Brain microvascular endothelial cell (primary cell): ENCODE measurements at regions not wholly inside any gene's neighbourhood (a gene's known extent, or its start where the extent isn't known, plus 50 kb on each side); places are given as distances from the start of the nearest gene placed in this dataset.

Experiments
- DNase-seq: peaks from one replicate; pipeline ENCODE4 v3.0.0-alpha.2; 2020
- H3K27ac ChIP-seq: fragments of 250-450 bp; sonication (Bioruptor Pico); 2 replicates; pipeline ENCODE4 v1.5.1; 2020; ENCODE audit warnings: mild to moderate bottlenecking, moderate library complexity
- H3K27me3 ChIP-seq: fragments of 250-450 bp; sonication (Bioruptor Pico); replicated peaks from 2 replicates; pipeline ENCODE4 v1.5.1; 2020; ENCODE audit warnings: mild to moderate bottlenecking
- H3K36me3 ChIP-seq: fragments of 250-450 bp; sonication (Bioruptor Pico); replicated peaks from 2 replicates; pipeline ENCODE4 v1.5.1; 2020; ENCODE audit warnings: mild to moderate bottlenecking
- H3K4me3 ChIP-seq: 2 replicates; pipeline ENCODE4 v1.5.1; 2011; ENCODE audit warnings: low read depth, mild to moderate bottlenecking, control low read depth, low read length, moderate library complexity
- CTCF ChIP-seq: IDR thresholded peaks from 2 replicates; pipeline ENCODE4 v1.5.1; 2011; ENCODE audit warnings: low read depth, mild to moderate bottlenecking, moderate library complexity, low read length, control low read depth, inconsistent platforms; ENCODE audit errors: missing control alignments
- in situ Hi-C: cut with HindIII; loops from 2 replicates; pipeline ENCODE4 v1.10.0; 2017; ENCODE audit warnings: low sequenced_read_pairs, low pct_ligation_motif_present

- TF ChIP-seq CTCF, result no peak
- Histone ChIP-seq H3K27ac (no peak overlapping the region), H3K36me3 (no peaks in the 10 kb centered on the region), H3K4me3 (no peak overlapping the region), H3K27me3 (no peaks in the 10 kb centered on the region)
- DNase-seq, result peak; percentile 29
- in situ Hi-C loops, result no loop called here
These were observed 1047.6 kb upstream of the ADGRL4 start for GRCh38 chr1:80054129-80054528.

GRCh38 chr1:80053613-80054012, 1047.1 kb upstream of the ADGRL4 start:
- no peak for DNase-seq
- in situ Hi-C loops, result no loop called here
- H3K4me3 ChIP-seq, result no peak overlapping the region
- no peak for TF ChIP-seq CTCF
- no peak overlapping the region for H3K27ac ChIP-seq
- no peaks in the 10 kb centered on the region for H3K27me3 ChIP-seq
- H3K36me3 ChIP-seq, result no peaks in the 10 kb centered on the region

GRCh38 chr1:80050523-80050922, 1044.0 kb upstream of the ADGRL4 start:
- no peaks in the 10 kb centered on the region for H3K36me3 ChIP-seq
- in situ Hi-C loops, result no loop called here
- no peak for DNase-seq
- no peak overlapping the region for H3K27ac ChIP-seq
- TF ChIP-seq CTCF, result no peak
- H3K4me3 ChIP-seq, result no peak overlapping the region
- no peaks in the 10 kb centered on the region for H3K27me3 ChIP-seq

GRCh38 chr1:80050085-80050484, 1043.6 kb upstream of the ADGRL4 start:
- no peak for TF ChIP-seq CTCF
- in situ Hi-C loops, result no loop called here
- no peak overlapping the region for H3K4me3 ChIP-seq
- no peak for DNase-seq
- H3K36me3 ChIP-seq, result no peaks in the 10 kb centered on the region
- no peak overlapping the region for H3K27ac ChIP-seq
- H3K27me3 ChIP-seq, result no peaks in the 10 kb centered on the region

- Histone ChIP-seq H3K27me3 (no peaks in the 10 kb centered on the region), H3K27ac (no peak overlapping the region), H3K36me3 (no peaks in the 10 kb centered on the region)
These were observed 1042.2 kb upstream of the ADGRL4 start for GRCh38 chr1:80048716-80049115.

More at GRCh38 chr1:80048716-80049115, 1042.2 kb upstream of the ADGRL4 start:
- DNase-seq, result no peak
- no peak overlapping the region for H3K4me3 ChIP-seq
- no peak for TF ChIP-seq CTCF
- in situ Hi-C loops, result no loop called here
